IMR-90 (cell line): ENCODE measurements at regions not wholly inside any gene's neighbourhood (a gene's known extent, or its start where the extent isn't known, plus 50 kb on each side); places are given as distances from the start of the nearest gene placed in this dataset.

Experiments used
- ATAC-seq: fragments of 200-7000 bp; cut with Tn5 transposase; 2 replicates; pipeline ENCODE4 v1.9.1; 2020; ENCODE audit warnings: low read depth, mild to moderate bottlenecking, moderate library complexity
- BruUV-seq: library from RNA; stranded (reverse); fragments of 400-500 nt; replicated peaks from 2 replicates; lab custom pipeline; 2021; lab: Mats Ljungman, UMichigan
- CTCF ChIA-PET: fragments of 300-600 bp; formaldehyde crosslinking; extraction: SDS; loops from one replicate; lab custom pipeline; 2021; ENCODE audit warnings: antibody characterized with exemption; lab: Yijun Ruan, JAX
- POLR2A ChIA-PET: fragments of 300-600 bp; sonication (Branson Sonifier 250); formaldehyde crosslinking; loops from one replicate; lab custom pipeline; 2022; ENCODE audit warnings: antibody characterized with exemption; ENCODE audit not compliant: unreplicated experiment; lab: Charles Lee
- DNase-seq: peaks from one replicate; pipeline ENCODE4 v3.0.0; 2013
- H2AFZ ChIP-seq: replicated peaks from 2 replicates; pipeline ENCODE3; 2013; ENCODE audit warnings: low read length, mild to moderate bottlenecking; ENCODE audit not compliant: poor library complexity
- H2AK5ac ChIP-seq: 2 replicates; pipeline ENCODE4 v1.6.1; 2013; ENCODE audit warnings: low read depth, low read length, inconsistent platforms
- H2AK9ac ChIP-seq: replicated peaks from 2 replicates; pipeline ENCODE3; 2013; ENCODE audit warnings: mild to moderate bottlenecking, low read depth, low read length, moderate library complexity; ENCODE audit not compliant: poor library complexity
- H2BK120ac ChIP-seq: 2 replicates; pipeline ENCODE4 v1.6.1; 2013; ENCODE audit warnings: low read depth, low read length, inconsistent platforms
- H2BK15ac ChIP-seq: 3 replicates; pipeline ENCODE4 v1.6.1; 2013; ENCODE audit warnings: low read depth, low read length, inconsistent platforms
- H2BK20ac ChIP-seq: 2 replicates; pipeline ENCODE4 v1.6.1; 2013; ENCODE audit warnings: low read depth, mild to moderate bottlenecking, inconsistent platforms, low read length, moderate library complexity
- H2BK5ac ChIP-seq: 2 replicates; pipeline ENCODE4 v1.6.1; 2013; ENCODE audit warnings: mild to moderate bottlenecking, low read depth, low read length, inconsistent platforms; ENCODE audit not compliant: poor library complexity, severe bottlenecking
- H3K14ac ChIP-seq: replicated peaks from 2 replicates; pipeline ENCODE4 v1.6.1; 2013; ENCODE audit warnings: low read depth, low read length, inconsistent platforms
- H3K18ac ChIP-seq: 2 replicates; pipeline ENCODE4 v1.6.1; 2013; ENCODE audit warnings: low read depth, low read length, control low read depth
- H3K23ac ChIP-seq: 2 replicates; pipeline ENCODE4 v1.6.1; 2013; ENCODE audit warnings: low read depth, low read length, inconsistent platforms
- H3K27ac ChIP-seq: 2 replicates; pipeline ENCODE4 v1.5.1; 2013; ENCODE audit warnings: mild to moderate bottlenecking, control low read depth, low read length; ENCODE audit not compliant: insufficient read depth
- H3K27me3 ChIP-seq: 2 replicates; pipeline ENCODE4 v1.6.1; 2013; ENCODE audit warnings: low read length; ENCODE audit not compliant: control insufficient read depth, insufficient read depth
- H3K36me3 ChIP-seq: 2 replicates; pipeline ENCODE4 v1.6.1; 2013; ENCODE audit warnings: low read length, mixed read lengths; ENCODE audit not compliant: control insufficient read depth, insufficient read depth
- H3K4ac ChIP-seq: 2 replicates; pipeline ENCODE4 v1.6.1; 2013; ENCODE audit warnings: low read depth, low read length, inconsistent platforms
- H3K4me1 ChIP-seq: 2 replicates; pipeline ENCODE4 v1.6.1; 2013; ENCODE audit warnings: low read length, mixed read lengths; ENCODE audit not compliant: control insufficient read depth, insufficient read depth
- H3K4me2 ChIP-seq: 2 replicates; pipeline ENCODE4 v1.6.1; 2013; ENCODE audit warnings: low read depth, mild to moderate bottlenecking, control low read depth, low read length, moderate library complexity
- H3K4me3 ChIP-seq: 2 replicates; pipeline ENCODE4 v1.5.1; 2013; ENCODE audit warnings: low read depth, mild to moderate bottlenecking, control low read depth, low read length, moderate library complexity; ENCODE audit not compliant: insufficient read depth
- H3K56ac ChIP-seq: 2 replicates; pipeline ENCODE4 v1.6.1; 2013; ENCODE audit warnings: low read length, inconsistent platforms; ENCODE audit not compliant: insufficient read depth; ENCODE audit errors: extremely low read depth
- H3K79me1 ChIP-seq, 2 experiments: 2 replicates each; pipeline ENCODE4 v1.6.1; 2013; ENCODE audit warnings: low read length in 2 of 2, inconsistent platforms in 1 of 2, low read depth in 1 of 2
- H3K9ac ChIP-seq: 2 replicates; pipeline ENCODE4 v1.6.1; 2013; ENCODE audit warnings: low read depth, low read length, control low read depth
- H3K9me1 ChIP-seq: 2 replicates; pipeline ENCODE4 v1.6.1; 2013; ENCODE audit warnings: low read length, inconsistent platforms; ENCODE audit not compliant: insufficient read depth
- H3K9me3 ChIP-seq: 2 replicates; pipeline ENCODE4 v1.6.1; 2013; ENCODE audit warnings: low read length; ENCODE audit not compliant: control insufficient read depth, insufficient read depth
- H4K20me1 ChIP-seq: 2 replicates; pipeline ENCODE4 v1.6.1; 2013; ENCODE audit warnings: low read length, inconsistent platforms; ENCODE audit not compliant: insufficient read depth
- H4K5ac ChIP-seq: 2 replicates; pipeline ENCODE4 v1.6.1; 2013; ENCODE audit warnings: mild to moderate bottlenecking, low read depth, low read length, control low read depth
- H4K8ac ChIP-seq, 2 experiments: 2 replicates each; pipeline ENCODE4 v1.6.1; 2013; ENCODE audit warnings: low read depth in 2 of 2, low read length in 2 of 2, control low read depth in 1 of 2, inconsistent platforms in 1 of 2
- H4K91ac ChIP-seq: 2 replicates; pipeline ENCODE4 v1.6.1; 2013; ENCODE audit warnings: low read depth, low read length, inconsistent platforms; ENCODE audit not compliant: insufficient read depth
- BHLHE40 ChIP-seq: fragments of 150-350 bp; IDR thresholded peaks from 2 replicates; pipeline ENCODE4 v1.6.1; 2016; ENCODE audit warnings: mild to moderate bottlenecking, low read depth, low read length
- CEBPB ChIP-seq: IDR thresholded peaks from 2 replicates; pipeline ENCODE4 v1.6.1; 2012; ENCODE audit warnings: low read depth, low read length, improper control_type of control experiment
- CHD1 ChIP-seq: IDR thresholded peaks from 2 replicates; pipeline ENCODE4 v1.6.1; 2012; ENCODE audit warnings: low read depth, low read length, improper control_type of control experiment
- FOS ChIP-seq: fragments of 150-350 bp; IDR thresholded peaks from 2 replicates; pipeline ENCODE4 v1.6.1; 2016; ENCODE audit warnings: low read depth, low read length
- MAFK ChIP-seq: IDR thresholded peaks from 2 replicates; pipeline ENCODE4 v1.6.1; 2012; ENCODE audit warnings: low read depth, low read length, improper control_type of control experiment
- MAZ ChIP-seq: IDR thresholded peaks from 2 replicates; pipeline ENCODE4 v1.6.1; 2012; ENCODE audit warnings: low read depth, mild to moderate bottlenecking, low read length, improper control_type of control experiment, moderate library complexity, borderline replicate concordance
- MXI1 ChIP-seq: IDR thresholded peaks from 2 replicates; pipeline ENCODE4 v1.6.1; 2012; ENCODE audit warnings: low read depth, mild to moderate bottlenecking, low read length, moderate library complexity, borderline replicate concordance
- NFE2L2 ChIP-seq: fragments of 150-350 bp; IDR thresholded peaks from 2 replicates; pipeline ENCODE4 v1.6.1; 2016; ENCODE audit warnings: low read depth, mild to moderate bottlenecking, low read length
- POLR2A ChIP-seq: IDR thresholded peaks from 2 replicates; pipeline ENCODE4 v1.6.1; 2012; ENCODE audit warnings: mild to moderate bottlenecking, low read depth, low read length
- RAD21 ChIP-seq: IDR thresholded peaks from 2 replicates; pipeline ENCODE4 v1.6.1; 2012; ENCODE audit warnings: low read length, improper control_type of control experiment
- RCOR1 ChIP-seq: IDR thresholded peaks from 2 replicates; pipeline ENCODE4 v1.6.1; 2012; ENCODE audit warnings: mild to moderate bottlenecking, low read length, improper control_type of control experiment; ENCODE audit not compliant: insufficient replicate concordance
- RFX5 ChIP-seq: IDR thresholded peaks from 2 replicates; pipeline ENCODE4 v1.8.0; 2012; ENCODE audit warnings: low read depth, mild to moderate bottlenecking, low read length, moderate library complexity
- SMC3 ChIP-seq: fragments of 150-350 bp; IDR thresholded peaks from 2 replicates; pipeline ENCODE4 v1.6.1; 2016; ENCODE audit warnings: low read depth, mild to moderate bottlenecking, antibody characterized with exemption, low read length, moderate library complexity
- USF2 ChIP-seq: fragments of 150-350 bp; IDR thresholded peaks from 2 replicates; pipeline ENCODE4 v1.6.1; 2017; ENCODE audit warnings: mild to moderate bottlenecking, antibody characterized with exemption, low read length, low read depth
- WGBS, 2 experiments: methylation state at CpG; one replicate each; pipeline versions ENCODE4 v1.1.5 to v1.1.7; 2013; ENCODE audit warnings: missing lambda C conversion rate in 2 of 2; ENCODE audit not compliant: insufficient read length in 1 of 2; ENCODE audit errors: extremely low coverage in 2 of 2; 5-methylcytosine and 5-hydroxymethylcytosine counted together
- dilution Hi-C: fragments of 300-500 bp; cut with HindIII; formaldehyde crosslinking; loops from one replicate; pipeline ENCODE4 v1.14.3; 2018; ENCODE audit warnings: low sequenced_read_pairs; ENCODE audit not compliant: unreplicated experiment
- in situ Hi-C: fragments of 300-500 bp; cut with MboI; formaldehyde crosslinking; loops from 3 replicates; pipeline ENCODE4 v1.14.3; 2019; ENCODE audit warnings: low sequenced_read_pairs, inconsistent platforms, mixed read lengths
- intact Hi-C: fragments of 100-400 bp; cut with micrococcal nuclease; formaldehyde crosslinking; loops from 2 replicates; pipeline ENCODE4 v1.10.0; 2022
- TF ChIP-seq, protein P1 (sequence below): fragments of 150-350 bp; IDR thresholded peaks from 2 replicates; pipeline ENCODE4 v1.6.1; 2016; ENCODE audit warnings: low read depth, mild to moderate bottlenecking, low read length, moderate library complexity, borderline replicate concordance
- TF ChIP-seq, protein P2 (sequence below): conservative IDR thresholded peaks from 2 replicates; pipeline ENCODE4 v1.5.1; 2012; ENCODE audit warnings: mild to moderate bottlenecking, low read depth, low read length, improper control_type of control experiment

- no peak overlapping the region for H2BK120ac ChIP-seq
- no peak overlapping the region for H3K4me3 ChIP-seq
- in situ Hi-C loops (no loop called here), intact Hi-C loops (no loop called here), dilution Hi-C loops (no loop called here)
- TF ChIP-seq BHLHE40 (no peak), SMC3 (no peak), USF2 (no peak), MAFK (no peak), RAD21 (no peak), RFX5 (no peak), MAZ (no peak), POLR2A (no peak), RCOR1 (no peak), FOS (no peak), MXI1 (no peak), NFE2L2 (no peak), CEBPB (no peak), CHD1 (no peak)
- TF ChIP-seq, protein P1, sequence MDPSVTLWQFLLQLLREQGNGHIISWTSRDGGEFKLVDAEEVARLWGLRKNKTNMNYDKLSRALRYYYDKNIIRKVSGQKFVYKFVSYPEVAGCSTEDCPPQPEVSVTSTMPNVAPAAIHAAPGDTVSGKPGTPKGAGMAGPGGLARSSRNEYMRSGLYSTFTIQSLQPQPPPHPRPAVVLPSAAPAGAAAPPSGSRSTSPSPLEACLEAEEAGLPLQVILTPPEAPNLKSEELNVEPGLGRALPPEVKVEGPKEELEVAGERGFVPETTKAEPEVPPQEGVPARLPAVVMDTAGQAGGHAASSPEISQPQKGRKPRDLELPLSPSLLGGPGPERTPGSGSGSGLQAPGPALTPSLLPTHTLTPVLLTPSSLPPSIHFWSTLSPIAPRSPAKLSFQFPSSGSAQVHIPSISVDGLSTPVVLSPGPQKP = no peak
- TF ChIP-seq, protein P2, sequence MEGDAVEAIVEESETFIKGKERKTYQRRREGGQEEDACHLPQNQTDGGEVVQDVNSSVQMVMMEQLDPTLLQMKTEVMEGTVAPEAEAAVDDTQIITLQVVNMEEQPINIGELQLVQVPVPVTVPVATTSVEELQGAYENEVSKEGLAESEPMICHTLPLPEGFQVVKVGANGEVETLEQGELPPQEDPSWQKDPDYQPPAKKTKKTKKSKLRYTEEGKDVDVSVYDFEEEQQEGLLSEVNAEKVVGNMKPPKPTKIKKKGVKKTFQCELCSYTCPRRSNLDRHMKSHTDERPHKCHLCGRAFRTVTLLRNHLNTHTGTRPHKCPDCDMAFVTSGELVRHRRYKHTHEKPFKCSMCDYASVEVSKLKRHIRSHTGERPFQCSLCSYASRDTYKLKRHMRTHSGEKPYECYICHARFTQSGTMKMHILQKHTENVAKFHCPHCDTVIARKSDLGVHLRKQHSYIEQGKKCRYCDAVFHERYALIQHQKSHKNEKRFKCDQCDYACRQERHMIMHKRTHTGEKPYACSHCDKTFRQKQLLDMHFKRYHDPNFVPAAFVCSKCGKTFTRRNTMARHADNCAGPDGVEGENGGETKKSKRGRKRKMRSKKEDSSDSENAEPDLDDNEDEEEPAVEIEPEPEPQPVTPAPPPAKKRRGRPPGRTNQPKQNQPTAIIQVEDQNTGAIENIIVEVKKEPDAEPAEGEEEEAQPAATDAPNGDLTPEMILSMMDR = no peak
- no peaks in the 10 kb centered on the region for H4K20me1 ChIP-seq
- H3K79me1 ChIP-seq = no peaks in the 10 kb centered on the region
- no peak overlapping the region for H4K91ac ChIP-seq
- no peak overlapping the region for H3K4ac ChIP-seq
- H3K9me1 ChIP-seq = no peaks in the 10 kb centered on the region
- CTCF ChIA-PET = no interaction called here
- H2AFZ ChIP-seq = no peak overlapping the region
- H3K14ac ChIP-seq = no peak overlapping the region
- H3K9ac ChIP-seq = no peak overlapping the region
- H3K23ac ChIP-seq = no peak overlapping the region
- H3K56ac ChIP-seq = no peak overlapping the region
- no peaks in the 10 kb centered on the region for H3K4me1 ChIP-seq
- H2BK15ac ChIP-seq = no peak overlapping the region
- H2AK9ac ChIP-seq = no peak overlapping the region
- no peak overlapping the region for H2BK5ac ChIP-seq
- H3K27me3 ChIP-seq = no peaks in the 10 kb centered on the region
- H3K36me3 ChIP-seq = no peaks in the 10 kb centered on the region
- no TSS peak for BruUV-seq
- H4K8ac ChIP-seq = no peak overlapping the region
- no peak overlapping the region for H3K4me2 ChIP-seq
- ATAC-seq (no peak), DNase-seq (no peak)
- no peak overlapping the region for H2AK5ac ChIP-seq
- POLR2A ChIA-PET = no interaction called here
- H3K18ac ChIP-seq = no peak overlapping the region
- no peak overlapping the region for H2BK20ac ChIP-seq
- no peak overlapping the region for H4K5ac ChIP-seq
- no CpG with 5 or more reads among the region's 1 CpG for WGBS, 2 experiments
- no peak overlapping the region for H3K27ac ChIP-seq
- H3K9me3 ChIP-seq = no peaks in the 10 kb centered on the region
These were observed 371.7 kb upstream of the RND3 start for GRCh38 chr2:150859162-150859561.
